SK-N-SH (cell line): ENCODE measurements at regions not wholly inside any gene's neighbourhood (a gene's known extent, or its start where the extent isn't known, plus 50 kb on each side); places are given as distances from the start of the nearest gene placed in this dataset.

ENCODE experiments used
- CTCF ChIA-PET: fragments of 300-600, 350-600 bp; formaldehyde crosslinking; extraction: SDS; loops from one replicate; lab custom pipeline; 2021; lab: Yijun Ruan, JAX
- POLR2A ChIA-PET: fragments of 350-600 bp; sonication (Branson Sonifier 250); formaldehyde crosslinking; extraction: SDS; loops from one replicate; lab custom pipeline; 2020; ENCODE audit warnings: antibody characterized with exemption, inconsistent platforms; lab: Yijun Ruan, JAX
- DNase-seq: peaks from one replicate; pipeline ENCODE4 v3.0.0; 2012
- H2AFZ ChIP-seq: fragments of 200-600 bp; sonication (generic); 2 replicates; pipeline ENCODE4 v1.8.1; 2016; ENCODE audit warnings: antibody characterized with exemption, mild to moderate bottlenecking, low read depth
- H3F3A ChIP-seq: fragments of 200-600 bp; sonication (generic); replicated peaks from 2 replicates; pipeline ENCODE3; 2016; ENCODE audit warnings: antibody characterized with exemption, mild to moderate bottlenecking; ENCODE audit not compliant: insufficient read depth
- H3K27ac ChIP-seq, 2 experiments: fragments of 200-500 bp in 1 of 2; fragments of 200-600 bp in 1 of 2; sonication (Bioruptor generic) in 1 of 2; sonication (generic), shearing (Covaris generic) in 1 of 2; 2 replicates each; pipeline versions ENCODE4 v1.5.1 to v1.6.1; 2014 to 2016; ENCODE audit warnings: low read depth in 2 of 2, inconsistent platforms in 1 of 2, low read length in 1 of 2, mild to moderate bottlenecking in 1 of 2, mixed read lengths in 1 of 2
- H3K27me3 ChIP-seq: fragments of 200-600 bp; sonication (generic), shearing (Covaris generic); 2 replicates; pipeline ENCODE4 v1.6.1; 2016; ENCODE audit warnings: mixed run types; ENCODE audit not compliant: insufficient read depth
- H3K36me3 ChIP-seq, 2 experiments: fragments of 200-500 bp in 1 of 2; fragments of 200-600 bp in 1 of 2; sonication (Bioruptor generic) in 1 of 2; sonication (generic) in 1 of 2; replicated peaks in 1 of 2; 2 replicates each; pipeline versions ENCODE3 to v1.5.1; 2014 to 2016; ENCODE audit warnings: low read length in 1 of 2, mild to moderate bottlenecking in 1 of 2; ENCODE audit not compliant: insufficient read depth in 2 of 2, control insufficient read depth in 1 of 2
- H3K4me1 ChIP-seq, 2 experiments: fragments of 200-500 bp in 1 of 2; fragments of 200-600 bp in 1 of 2; sonication (Bioruptor generic) in 1 of 2; sonication (generic), shearing (Covaris generic) in 1 of 2; 2 replicates each; pipeline versions ENCODE4 v1.5.1 to v1.6.1; 2014 to 2016; ENCODE audit warnings: low read depth in 1 of 2, low read length in 1 of 2, mixed run types in 1 of 2; ENCODE audit not compliant: insufficient read depth in 2 of 2, control insufficient read depth in 1 of 2
- H3K4me2 ChIP-seq: fragments of 200-600 bp; sonication (generic), shearing (Covaris generic); 2 replicates; pipeline ENCODE4 v1.6.1; 2017; ENCODE audit warnings: mixed run types
- H3K4me3 ChIP-seq, 2 experiments: fragments of 200-500 bp in 1 of 2; fragments of 200-600 bp in 1 of 2; sonication (Bioruptor generic) in 1 of 2; sonication (generic), shearing (Covaris generic) in 1 of 2; 2 replicates each; pipeline versions ENCODE4 v1.5.1 to v1.8.1; 2014 to 2016; ENCODE audit warnings: low read depth in 2 of 2, inconsistent platforms in 1 of 2, low read length in 1 of 2, mild to moderate bottlenecking in 1 of 2, mixed read lengths in 1 of 2, moderate library complexity in 1 of 2
- H3K79me2 ChIP-seq: fragments of 200-600 bp; sonication (generic); 2 replicates; pipeline ENCODE4 v1.8.1; 2017; ENCODE audit warnings: mild to moderate bottlenecking; ENCODE audit not compliant: insufficient read depth
- H3K9ac ChIP-seq: fragments of 200-600 bp; sonication (generic); 2 replicates; pipeline ENCODE4 v1.6.1; 2017; ENCODE audit warnings: mixed run types
- H3K9me2 ChIP-seq: fragments of 200-600 bp; sonication (generic); 2 replicates; pipeline ENCODE4 v1.6.1; 2017; ENCODE audit warnings: mixed run types
- H3K9me3 ChIP-seq: fragments of 200-600 bp; sonication (generic); 2 replicates; pipeline ENCODE4 v1.6.1; 2017; ENCODE audit warnings: mixed run types, mild to moderate bottlenecking, moderate library complexity
- H4K20me1 ChIP-seq: fragments of 200-600 bp; sonication (generic); 2 replicates; pipeline ENCODE4 v1.6.1; 2017; ENCODE audit warnings: mild to moderate bottlenecking, mixed run types; ENCODE audit not compliant: insufficient read depth
- ELF1 ChIP-seq: IDR thresholded peaks from 2 replicates; pipeline ENCODE4 v1.4.0; 2012
- MEF2A ChIP-seq: IDR thresholded peaks from 2 replicates; pipeline ENCODE4 v1.4.0; 2012; ENCODE audit warnings: low read depth, borderline replicate concordance
- MXI1 ChIP-seq: IDR thresholded peaks from 2 replicates; pipeline ENCODE4 v1.6.1; 2012; ENCODE audit warnings: mild to moderate bottlenecking, low read depth, low read length, improper control_type of control experiment
- RCOR1 ChIP-seq: fragments of 150-350 bp; IDR thresholded peaks from 2 replicates; pipeline ENCODE4 v1.6.1; 2017; ENCODE audit warnings: antibody characterized with exemption, low read length
- RXRA ChIP-seq: IDR thresholded peaks from 2 replicates; pipeline ENCODE4 v1.4.0; 2012; ENCODE audit warnings: low read depth, mild to moderate bottlenecking, borderline replicate concordance
- SMC3 ChIP-seq: IDR thresholded peaks from 2 replicates; pipeline ENCODE4 v1.6.1; 2012; ENCODE audit warnings: low read depth, low read length, improper control_type of control experiment
- WGBS: methylation state at CpG from one replicate; pipeline ENCODE4 v1.1.6; 2017; ENCODE audit warnings: low lambda C conversion rate; 5-methylcytosine and 5-hydroxymethylcytosine counted together
- TF ChIP-seq, protein P1 (sequence below): IDR thresholded peaks from 2 replicates; pipeline ENCODE4; 2012
- TF ChIP-seq, protein P2 (sequence below): IDR thresholded peaks from 2 replicates; pipeline ENCODE4 v1.6.1; 2012; ENCODE audit warnings: mild to moderate bottlenecking, low read depth, low read length, moderate library complexity

DNA sequence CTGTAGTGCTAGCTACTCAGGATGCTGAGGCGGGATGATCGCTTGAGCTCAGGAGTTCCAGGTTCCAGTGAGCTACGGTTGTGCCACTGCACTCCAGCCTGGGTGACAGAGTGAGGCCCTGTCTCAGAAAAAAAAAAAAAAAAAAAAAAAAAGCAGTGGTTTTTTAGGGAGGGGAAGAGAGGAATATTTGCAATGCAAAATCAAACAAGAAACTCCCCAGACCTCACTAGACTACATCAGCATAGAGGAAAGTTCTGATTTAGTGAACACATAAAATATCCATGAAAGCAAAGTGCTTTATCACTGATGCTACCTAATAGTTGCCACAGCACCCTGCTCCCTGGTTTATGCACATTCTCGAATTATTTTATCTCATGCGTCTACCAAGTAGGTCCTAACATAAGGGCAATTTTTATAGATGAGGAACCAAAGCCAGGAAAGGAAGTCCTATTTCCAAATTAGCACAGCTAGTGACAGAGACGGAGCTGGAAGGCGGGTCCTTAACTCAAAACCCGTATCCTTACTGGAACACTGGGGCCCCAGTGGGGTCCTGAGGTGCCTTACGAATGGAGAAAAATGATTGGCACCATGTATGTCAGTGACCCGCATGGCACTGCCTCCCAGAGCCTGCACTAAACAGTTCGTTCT lies 50.7 kb upstream of the GPR157 start:
- H3K4me2 ChIP-seq, result peak overlapping the region; percentile 80
- CTCF ChIA-PET, result interaction anchor here (0.9 to 2.9 kb wide), 7 partner anchors 9 to 311 kb away, joined by 3 to 15 read pairs (median 6); no protein-coding TSS in a partner anchor
- H3K4me3 ChIP-seq, result peak overlapping the region in 1 of 2 experiments; percentile 75; a peak in 3 of 4 replicates
- peaks cover 0 to 28% of the 10 kb centered on the region in 2 experiments; a peak in 1 of 4 replicates for H3K4me1 ChIP-seq
- no peaks in the 10 kb centered on the region for H3K9me2 ChIP-seq
- TF ChIP-seq RCOR1 (no peak), ELF1 (no peak), SMC3 (no peak), MEF2A (no peak), MXI1 (no peak)
- TF ChIP-seq, protein P1, sequence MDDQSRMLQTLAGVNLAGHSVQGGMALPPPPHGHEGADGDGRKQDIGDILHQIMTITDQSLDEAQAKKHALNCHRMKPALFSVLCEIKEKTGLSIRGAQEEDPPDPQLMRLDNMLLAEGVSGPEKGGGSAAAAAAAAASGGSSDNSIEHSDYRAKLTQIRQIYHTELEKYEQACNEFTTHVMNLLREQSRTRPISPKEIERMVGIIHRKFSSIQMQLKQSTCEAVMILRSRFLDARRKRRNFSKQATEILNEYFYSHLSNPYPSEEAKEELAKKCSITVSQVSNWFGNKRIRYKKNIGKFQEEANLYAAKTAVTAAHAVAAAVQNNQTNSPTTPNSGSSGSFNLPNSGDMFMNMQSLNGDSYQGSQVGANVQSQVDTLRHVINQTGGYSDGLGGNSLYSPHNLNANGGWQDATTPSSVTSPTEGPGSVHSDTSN, result no peak
- TF ChIP-seq, protein P2, sequence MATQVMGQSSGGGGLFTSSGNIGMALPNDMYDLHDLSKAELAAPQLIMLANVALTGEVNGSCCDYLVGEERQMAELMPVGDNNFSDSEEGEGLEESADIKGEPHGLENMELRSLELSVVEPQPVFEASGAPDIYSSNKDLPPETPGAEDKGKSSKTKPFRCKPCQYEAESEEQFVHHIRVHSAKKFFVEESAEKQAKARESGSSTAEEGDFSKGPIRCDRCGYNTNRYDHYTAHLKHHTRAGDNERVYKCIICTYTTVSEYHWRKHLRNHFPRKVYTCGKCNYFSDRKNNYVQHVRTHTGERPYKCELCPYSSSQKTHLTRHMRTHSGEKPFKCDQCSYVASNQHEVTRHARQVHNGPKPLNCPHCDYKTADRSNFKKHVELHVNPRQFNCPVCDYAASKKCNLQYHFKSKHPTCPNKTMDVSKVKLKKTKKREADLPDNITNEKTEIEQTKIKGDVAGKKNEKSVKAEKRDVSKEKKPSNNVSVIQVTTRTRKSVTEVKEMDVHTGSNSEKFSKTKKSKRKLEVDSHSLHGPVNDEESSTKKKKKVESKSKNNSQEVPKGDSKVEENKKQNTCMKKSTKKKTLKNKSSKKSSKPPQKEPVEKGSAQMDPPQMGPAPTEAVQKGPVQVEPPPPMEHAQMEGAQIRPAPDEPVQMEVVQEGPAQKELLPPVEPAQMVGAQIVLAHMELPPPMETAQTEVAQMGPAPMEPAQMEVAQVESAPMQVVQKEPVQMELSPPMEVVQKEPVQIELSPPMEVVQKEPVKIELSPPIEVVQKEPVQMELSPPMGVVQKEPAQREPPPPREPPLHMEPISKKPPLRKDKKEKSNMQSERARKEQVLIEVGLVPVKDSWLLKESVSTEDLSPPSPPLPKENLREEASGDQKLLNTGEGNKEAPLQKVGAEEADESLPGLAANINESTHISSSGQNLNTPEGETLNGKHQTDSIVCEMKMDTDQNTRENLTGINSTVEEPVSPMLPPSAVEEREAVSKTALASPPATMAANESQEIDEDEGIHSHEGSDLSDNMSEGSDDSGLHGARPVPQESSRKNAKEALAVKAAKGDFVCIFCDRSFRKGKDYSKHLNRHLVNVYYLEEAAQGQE, result no peak
- H3K27me3 ChIP-seq, result no peaks in the 10 kb centered on the region
- POLR2A ChIA-PET, result no interaction called here
- no peak overlapping the region for H2AFZ ChIP-seq
- no peak overlapping the region; a peak in 1 of 4 replicates for H3K27ac ChIP-seq
- H3F3A ChIP-seq, result no peaks in the 10 kb centered on the region
- H4K20me1 ChIP-seq, result peaks cover 66% of the 10 kb centered on the region
- H3K79me2 ChIP-seq, result peaks cover 82% of the 10 kb centered on the region
- H3K9me3 ChIP-seq, result no peaks in the 10 kb centered on the region
- no peak for DNase-seq
- no peak overlapping the region for H3K9ac ChIP-seq
- peaks cover 14 to 15% of the 10 kb centered on the region in 2 experiments for H3K36me3 ChIP-seq
- WGBS, result 90% methylated on average over 8 of the region's 11 CpGs

DNA sequence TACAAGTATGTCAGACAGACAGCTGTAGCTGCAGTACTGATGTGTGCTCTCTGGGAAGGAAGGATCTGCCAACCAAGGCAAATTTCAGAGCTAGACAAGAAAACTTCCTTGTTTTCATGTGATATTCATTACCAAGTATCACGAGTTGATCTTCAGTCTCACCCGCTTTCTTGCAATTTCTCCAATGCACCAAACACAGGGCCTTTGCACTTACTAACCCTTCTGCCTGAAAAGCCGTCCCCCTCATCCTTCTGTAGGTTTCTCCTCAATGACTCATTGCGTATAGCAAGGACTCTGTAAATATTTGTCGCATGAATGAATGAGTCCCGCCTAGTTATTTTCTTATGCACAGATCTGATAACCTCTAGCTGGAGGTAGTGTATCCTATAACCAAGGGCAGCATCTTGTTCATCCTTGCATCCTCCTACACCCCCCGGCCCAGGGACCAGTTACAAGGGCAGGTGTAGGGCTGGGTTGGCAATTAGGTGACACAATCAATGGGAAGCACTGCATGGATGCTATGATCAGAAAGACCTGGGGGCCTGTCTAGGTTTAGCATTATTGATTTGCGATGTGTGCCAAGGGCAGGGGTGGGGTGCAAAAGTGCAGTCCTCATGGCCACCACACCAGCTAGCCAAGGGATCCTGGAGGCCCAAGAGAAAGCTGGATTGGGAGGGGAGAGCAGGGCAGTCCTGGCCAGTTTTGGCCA lies 51.4 kb upstream of the GPR157 start:
- no peak overlapping the region for H3K27ac ChIP-seq
- no peaks in the 10 kb centered on the region for H3K27me3 ChIP-seq
- H3K9ac ChIP-seq, result no peak overlapping the region
- no peaks in the 10 kb centered on the region for H3K9me3 ChIP-seq
- H3K4me3 ChIP-seq, result peak overlapping the region; percentile 75 to 87
- 69% methylated on average over 8 of the region's 8 CpGs for WGBS
- ChIA-PET POLR2A (no interaction called here), CTCF (interaction anchor here (0.6 to 2.9 kb wide), 19 partner anchors 9 to 311 kb away, joined by 3 to 15 read pairs (median 4); no protein-coding TSS in a partner anchor)
- no peak overlapping the region for H2AFZ ChIP-seq
- H3F3A ChIP-seq, result no peaks in the 10 kb centered on the region
- peaks cover 0 to 32% of the 10 kb centered on the region in 2 experiments; a peak in 1 of 4 replicates for H3K4me1 ChIP-seq
- H3K79me2 ChIP-seq, result peaks cover 79% of the 10 kb centered on the region
- peaks cover 59% of the 10 kb centered on the region for H4K20me1 ChIP-seq
- H3K9me2 ChIP-seq, result no peaks in the 10 kb centered on the region
- peak overlapping the region; percentile 80 for H3K4me2 ChIP-seq
- no peak for TF ChIP-seq RXRA
- TF ChIP-seq MEF2A, result no peak
- no peak for DNase-seq
- H3K36me3 ChIP-seq, result peaks cover 11 to 14% of the 10 kb centered on the region in 2 experiments
